GM12864 (cell line): ENCODE measurements at regions not wholly inside any gene's neighbourhood (a gene's known extent, or its start where the extent isn't known, plus 50 kb on each side); places are given as distances from the start of the nearest gene placed in this dataset.

Source experiments
- DNase-seq: peaks from one replicate; pipeline ENCODE4 v3.0.0-alpha.2; 2011; ENCODE audit warnings: low read depth
- H3K4me3 ChIP-seq: 2 replicates; pipeline ENCODE4 v1.5.1; 2011; ENCODE audit warnings: mild to moderate bottlenecking, low read depth, low read length, control low read depth
- TF ChIP-seq, protein P1 (sequence below): IDR thresholded peaks from 2 replicates; pipeline ENCODE4 v1.5.1; 2011; ENCODE audit warnings: low read depth, mild to moderate bottlenecking, moderate library complexity, low read length, control low read depth, inconsistent platforms; ENCODE audit errors: missing control alignments

DNA sequence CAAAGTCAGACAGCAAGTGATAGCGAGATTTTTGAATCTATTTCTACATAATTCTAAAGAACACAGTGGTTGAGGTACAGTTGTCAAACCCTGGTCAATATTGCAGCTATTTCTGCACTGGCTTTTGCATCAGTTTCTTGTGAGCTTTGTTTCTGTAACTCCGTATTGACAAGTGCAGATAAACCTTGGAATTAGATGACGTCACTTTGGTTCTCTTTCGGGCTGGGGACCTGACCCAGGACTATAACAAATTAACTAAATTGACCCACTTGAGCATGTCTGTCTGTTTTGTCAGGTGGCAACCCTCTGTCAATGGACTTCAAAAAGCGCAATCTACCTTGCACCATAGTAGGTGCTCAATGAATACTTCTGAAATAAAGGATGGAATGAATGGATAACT, 418.4 kb upstream of the SGCD start:
- TF ChIP-seq, protein P1, sequence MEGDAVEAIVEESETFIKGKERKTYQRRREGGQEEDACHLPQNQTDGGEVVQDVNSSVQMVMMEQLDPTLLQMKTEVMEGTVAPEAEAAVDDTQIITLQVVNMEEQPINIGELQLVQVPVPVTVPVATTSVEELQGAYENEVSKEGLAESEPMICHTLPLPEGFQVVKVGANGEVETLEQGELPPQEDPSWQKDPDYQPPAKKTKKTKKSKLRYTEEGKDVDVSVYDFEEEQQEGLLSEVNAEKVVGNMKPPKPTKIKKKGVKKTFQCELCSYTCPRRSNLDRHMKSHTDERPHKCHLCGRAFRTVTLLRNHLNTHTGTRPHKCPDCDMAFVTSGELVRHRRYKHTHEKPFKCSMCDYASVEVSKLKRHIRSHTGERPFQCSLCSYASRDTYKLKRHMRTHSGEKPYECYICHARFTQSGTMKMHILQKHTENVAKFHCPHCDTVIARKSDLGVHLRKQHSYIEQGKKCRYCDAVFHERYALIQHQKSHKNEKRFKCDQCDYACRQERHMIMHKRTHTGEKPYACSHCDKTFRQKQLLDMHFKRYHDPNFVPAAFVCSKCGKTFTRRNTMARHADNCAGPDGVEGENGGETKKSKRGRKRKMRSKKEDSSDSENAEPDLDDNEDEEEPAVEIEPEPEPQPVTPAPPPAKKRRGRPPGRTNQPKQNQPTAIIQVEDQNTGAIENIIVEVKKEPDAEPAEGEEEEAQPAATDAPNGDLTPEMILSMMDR = no peak
- no peak for DNase-seq
- H3K4me3 ChIP-seq = no peak overlapping the region

DNA sequence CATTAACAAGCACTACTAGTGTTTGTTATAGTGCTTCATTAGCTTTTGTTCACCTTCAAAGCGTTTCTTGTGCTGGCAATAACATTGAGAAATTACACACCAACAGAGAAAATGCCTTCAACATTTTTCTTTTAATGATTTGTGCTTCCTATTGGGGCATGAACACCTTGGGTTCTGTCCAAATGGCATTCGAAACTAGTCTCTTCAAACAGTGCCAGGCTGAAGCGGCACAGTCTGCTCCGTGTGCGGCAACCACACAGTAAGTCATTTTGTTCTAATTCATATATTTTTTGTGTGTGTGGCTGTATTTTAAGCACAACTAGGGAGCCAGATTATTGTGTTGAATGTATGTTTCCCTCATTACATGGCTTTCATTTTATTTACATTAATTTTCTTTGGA, 414.7 kb upstream of the SGCD start:
- TF ChIP-seq, protein P1 = no peak
- no peak for DNase-seq
- no peak overlapping the region for H3K4me3 ChIP-seq

DNA sequence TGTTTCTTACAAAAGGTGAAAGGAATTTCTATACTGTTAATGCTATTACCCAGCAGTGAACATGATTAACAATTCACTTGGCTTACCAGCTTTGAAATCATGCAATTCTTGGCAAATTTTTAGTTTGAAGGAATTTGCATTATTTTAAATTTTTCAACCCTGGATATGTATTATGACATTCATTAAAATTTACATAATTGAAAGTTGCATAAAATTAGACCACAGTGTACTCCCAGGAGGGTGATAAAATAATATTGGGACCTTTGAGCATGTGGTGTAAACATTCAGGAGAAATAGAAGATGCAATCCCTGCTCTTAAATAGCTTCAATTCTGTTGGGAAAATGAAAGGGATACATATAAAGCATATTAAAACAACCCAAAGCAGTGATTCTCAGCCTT, 412.2 kb upstream of the SGCD start:
- TF ChIP-seq, protein P1 = no peak
- no peak for DNase-seq
- no peak overlapping the region for H3K4me3 ChIP-seq

DNA sequence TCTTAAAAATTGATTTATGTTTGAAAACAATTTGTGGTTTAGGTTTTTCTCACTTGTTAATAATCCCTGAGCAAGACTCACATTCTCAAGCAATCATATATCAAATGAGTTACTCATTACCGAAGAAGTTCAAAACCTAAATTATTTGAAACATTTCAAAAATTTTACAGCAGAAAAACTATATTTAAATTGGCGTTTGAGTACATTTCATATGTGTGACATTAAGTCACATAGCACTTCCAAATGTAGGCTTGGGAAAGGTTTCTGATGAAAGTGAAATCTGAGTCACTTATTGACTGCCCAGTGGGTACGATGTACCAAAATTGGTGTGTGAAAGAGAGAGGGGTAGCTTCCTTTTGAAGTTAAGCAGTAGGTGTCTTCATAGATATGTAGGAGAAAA, 411.4 kb upstream of the SGCD start:
- H3K4me3 ChIP-seq = no peak overlapping the region
- DNase-seq = no peak
- TF ChIP-seq, protein P1 = no peak

DNA sequence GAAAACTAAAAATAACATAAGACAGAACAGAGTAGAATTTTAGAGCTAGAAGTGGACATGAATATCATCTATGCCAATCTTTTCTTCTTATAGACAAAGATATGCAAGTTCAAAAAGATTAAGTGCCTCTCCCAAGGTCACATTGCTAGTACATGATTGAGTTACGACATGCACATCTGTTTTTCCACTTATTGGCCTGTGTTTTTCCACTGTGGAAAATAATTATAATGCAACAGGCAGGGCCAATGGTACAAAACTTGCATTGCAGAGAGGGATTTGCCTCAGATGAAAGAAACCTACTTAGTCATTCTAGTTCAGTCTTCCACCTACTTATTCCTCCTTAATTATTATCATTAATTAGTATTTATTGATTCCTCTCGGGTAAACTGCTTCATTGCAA, 407.8 kb upstream of the SGCD start:
- TF ChIP-seq, protein P1 = no peak
- H3K4me3 ChIP-seq = no peak overlapping the region
- DNase-seq = no peak

DNA sequence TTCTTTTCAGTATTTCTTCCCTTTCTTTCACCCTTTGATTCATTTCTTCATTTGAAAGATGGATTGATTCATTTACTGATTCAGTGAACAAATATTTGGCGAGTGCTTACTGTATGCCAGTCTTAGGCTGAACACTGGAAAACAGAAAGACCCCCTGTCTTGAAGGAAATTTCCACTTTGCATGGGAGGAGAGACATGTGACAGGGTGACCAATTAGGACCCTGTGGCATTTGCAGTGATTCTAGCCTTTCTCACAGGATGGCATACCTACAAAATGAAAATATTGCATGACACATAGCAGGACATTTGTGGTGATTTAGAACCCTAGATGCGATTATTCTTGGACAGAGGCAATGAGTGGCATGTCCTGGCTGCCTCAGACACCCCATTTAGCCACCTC, 407.2 kb upstream of the SGCD start:
- no peak overlapping the region for H3K4me3 ChIP-seq
- TF ChIP-seq, protein P1 = no peak
- DNase-seq = no peak

DNA sequence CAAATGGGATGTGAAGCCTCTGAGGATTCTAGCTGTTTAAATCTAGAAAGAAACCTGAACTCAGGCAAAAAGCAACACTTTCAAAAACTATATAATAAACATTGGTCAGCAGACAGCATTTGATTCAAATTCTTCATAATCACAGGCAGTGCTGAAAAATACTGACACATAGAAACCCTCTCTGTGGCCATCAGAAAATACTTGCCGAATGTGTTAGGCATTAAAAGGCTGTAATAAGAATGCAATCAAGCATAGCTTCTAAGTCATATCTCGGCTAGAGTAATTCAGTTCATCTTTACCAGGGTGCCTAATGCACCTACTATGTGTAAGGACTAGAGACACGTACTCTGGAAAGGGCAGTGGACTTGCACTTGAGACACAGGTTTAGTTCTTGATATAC, 405.3 kb upstream of the SGCD start:
- H3K4me3 ChIP-seq = no peak overlapping the region
- TF ChIP-seq, protein P1 = no peak
- no peak for DNase-seq
